ENCODE measurements at regions not wholly inside any gene's neighbourhood (a gene's known extent, or its start where the extent isn't known, plus 50 kb on each side); places are given as distances from the start of the nearest gene placed in this dataset.

DNA sequence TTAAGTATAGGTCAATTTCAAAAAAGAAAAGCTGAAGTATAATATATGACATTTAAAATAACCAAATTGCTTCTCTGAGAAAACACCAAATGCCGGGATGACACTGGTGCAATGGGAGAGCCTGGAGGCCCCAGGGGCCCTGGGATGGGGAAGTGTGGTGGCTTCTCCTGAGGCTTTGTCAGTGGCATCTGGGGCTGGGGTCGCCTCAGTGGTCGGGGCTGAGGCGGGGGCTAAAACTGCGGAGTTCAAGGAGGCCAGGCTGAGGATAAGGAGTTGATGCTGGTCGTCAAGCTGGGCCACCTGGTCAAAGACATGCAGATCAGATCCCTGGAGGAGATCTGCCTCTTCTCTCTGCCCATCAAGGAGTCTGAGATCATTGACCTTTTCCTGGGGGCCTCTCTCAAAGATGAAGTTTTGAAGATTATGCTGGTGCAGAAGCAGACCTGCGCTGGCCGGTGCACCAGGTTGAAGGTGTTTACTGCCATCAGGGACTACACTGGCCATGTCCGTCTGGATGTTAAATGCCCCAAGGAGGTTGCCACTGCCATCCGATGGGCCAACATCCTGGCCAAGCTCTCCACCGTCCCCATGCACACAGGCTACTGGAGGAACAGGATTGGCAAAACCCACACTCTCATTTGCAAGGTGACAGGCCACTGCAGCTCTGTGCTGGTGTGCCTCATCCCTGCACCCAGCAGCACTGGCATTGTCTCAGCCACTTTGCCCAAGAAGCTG, 660.1 kb upstream of the CCDC179 start:
- Mint-ChIP-seq H3K27ac (ENCODE audit: unreplicated experiment) (no peak overlapping the region), H3K27me3 (ENCODE audit: insufficient read depth, unreplicated experiment) (no peaks in the 10 kb centered on the region), H3K4me3 (ENCODE audit: unreplicated experiment) (no peak overlapping the region), H3K36me3 (ENCODE audit: insufficient read depth, unreplicated experiment) (no peaks in the 10 kb centered on the region), H3K9me3 (ENCODE audit: unreplicated experiment) (no peaks in the 10 kb centered on the region), H3K4me1 (ENCODE audit: low read depth, unreplicated experiment) (peaks cover 5% of the 10 kb centered on the region)
- intact Hi-C loops (cut with micrococcal nuclease; ENCODE audit: unreplicated experiment): no loop called here
- no peak for DNase-seq
- Histone ChIP-seq H3K36me3 (ENCODE audit: control insufficient read depth, insufficient read depth, low read length) (no peaks in the 10 kb centered on the region), H3K27me3 (replicated peaks; ENCODE audit: control insufficient read depth, insufficient read depth, low read length) (no peaks in the 10 kb centered on the region), H3K4me3 (ENCODE audit: low read depth, low read length) (no peak overlapping the region), H3K4me1 (no peaks in the 10 kb centered on the region), H3K9me3 (no peaks in the 10 kb centered on the region)
- CTCF ChIA-PET: no interaction called here
- TF ChIP-seq, protein P1, sequence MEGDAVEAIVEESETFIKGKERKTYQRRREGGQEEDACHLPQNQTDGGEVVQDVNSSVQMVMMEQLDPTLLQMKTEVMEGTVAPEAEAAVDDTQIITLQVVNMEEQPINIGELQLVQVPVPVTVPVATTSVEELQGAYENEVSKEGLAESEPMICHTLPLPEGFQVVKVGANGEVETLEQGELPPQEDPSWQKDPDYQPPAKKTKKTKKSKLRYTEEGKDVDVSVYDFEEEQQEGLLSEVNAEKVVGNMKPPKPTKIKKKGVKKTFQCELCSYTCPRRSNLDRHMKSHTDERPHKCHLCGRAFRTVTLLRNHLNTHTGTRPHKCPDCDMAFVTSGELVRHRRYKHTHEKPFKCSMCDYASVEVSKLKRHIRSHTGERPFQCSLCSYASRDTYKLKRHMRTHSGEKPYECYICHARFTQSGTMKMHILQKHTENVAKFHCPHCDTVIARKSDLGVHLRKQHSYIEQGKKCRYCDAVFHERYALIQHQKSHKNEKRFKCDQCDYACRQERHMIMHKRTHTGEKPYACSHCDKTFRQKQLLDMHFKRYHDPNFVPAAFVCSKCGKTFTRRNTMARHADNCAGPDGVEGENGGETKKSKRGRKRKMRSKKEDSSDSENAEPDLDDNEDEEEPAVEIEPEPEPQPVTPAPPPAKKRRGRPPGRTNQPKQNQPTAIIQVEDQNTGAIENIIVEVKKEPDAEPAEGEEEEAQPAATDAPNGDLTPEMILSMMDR (IDR thresholded peaks at IDR 0.05; ENCODE audit: insufficient read depth in 1 of 2, low read depth in 1 of 2, low read length in 1 of 2, severe bottlenecking in 1 of 2, unreplicated experiment in 1 of 2): no peak
- BruUV-seq (replicated peaks): no TSS peak
- POLR2A ChIA-PET: no interaction called here

DNA sequence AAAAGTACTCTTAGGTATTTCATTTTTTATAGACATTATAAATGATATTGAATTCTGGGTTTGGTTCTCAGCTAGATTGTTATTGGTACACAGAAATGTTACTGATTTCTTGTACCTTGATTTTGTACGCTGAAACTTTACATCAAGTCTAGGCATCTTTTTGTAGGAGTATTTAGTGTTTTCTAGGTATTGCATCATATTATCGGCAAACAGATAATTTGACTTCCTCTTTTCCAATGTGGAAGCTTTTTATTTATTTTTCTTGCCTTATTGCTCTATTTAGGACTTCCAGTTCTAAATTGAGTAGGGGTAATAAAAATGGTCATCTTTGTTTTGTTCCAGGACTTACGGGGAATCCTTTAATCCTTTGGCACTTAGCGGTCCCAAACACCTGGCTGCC, 676.6 kb upstream of the CCDC179 start:
- H3K9me3 Mint-ChIP-seq (ENCODE audit: unreplicated experiment): no peaks in the 10 kb centered on the region
- no TSS peak for BruUV-seq (replicated peaks)

DNA sequence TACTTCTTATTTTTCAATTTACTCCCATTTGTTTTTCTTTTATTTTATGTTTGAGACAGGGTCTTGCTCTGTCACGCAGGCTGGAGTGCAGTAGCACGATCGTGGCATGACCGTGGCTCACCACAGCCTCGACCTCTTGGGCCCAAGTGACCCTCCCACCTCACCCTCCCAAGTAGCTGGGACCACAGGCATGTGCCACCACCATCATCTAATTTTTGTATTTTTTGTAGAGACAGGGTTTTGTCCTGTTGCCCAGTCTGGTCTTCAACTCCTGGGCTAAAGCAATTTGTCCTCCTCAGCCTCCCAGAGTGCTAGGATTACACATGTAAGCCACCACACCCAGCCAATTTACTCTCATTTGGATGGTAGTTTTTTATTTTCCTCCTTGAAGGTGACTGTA, 679.3 kb upstream of the CCDC179 start:
- H3K36me3 Mint-ChIP-seq (ENCODE audit: insufficient read depth, unreplicated experiment): no peaks in the 10 kb centered on the region
- H3K4me3 ChIP-seq (ENCODE audit: low read depth, low read length): no peak overlapping the region
- POLR2A ChIA-PET: no interaction called here
- H3K4me1 ChIP-seq: no peaks in the 10 kb centered on the region
- no TSS peak for BruUV-seq (replicated peaks)
- CTCF ChIA-PET: interaction anchor here (0.6 to 1.1 kb wide), 4 partner anchors 28 to 696 kb away, joined by 3 to 7 read pairs (median 4); no protein-coding TSS in a partner anchor
- H3K27me3 ChIP-seq (replicated peaks; ENCODE audit: control insufficient read depth, insufficient read depth, low read length): no peaks in the 10 kb centered on the region; the same call in 1 of the 2 replicates
- H3K9me3 ChIP-seq: no peaks in the 10 kb centered on the region
- no peak overlapping the region for H3K4me3 Mint-ChIP-seq (ENCODE audit: unreplicated experiment)
- H3K36me3 ChIP-seq (ENCODE audit: control insufficient read depth, insufficient read depth, low read length): no peaks in the 10 kb centered on the region
- no peak for DNase-seq
- H3K27ac Mint-ChIP-seq (ENCODE audit: unreplicated experiment): no peak overlapping the region
- intact Hi-C loops (cut with micrococcal nuclease; ENCODE audit: unreplicated experiment): no loop called here
- H3K27me3 Mint-ChIP-seq (ENCODE audit: insufficient read depth, unreplicated experiment): no peaks in the 10 kb centered on the region
- H3K4me1 Mint-ChIP-seq (ENCODE audit: low read depth, unreplicated experiment): no peaks in the 10 kb centered on the region
- no peaks in the 10 kb centered on the region for H3K9me3 Mint-ChIP-seq (ENCODE audit: unreplicated experiment)
- TF ChIP-seq, protein P1 (IDR thresholded peaks at IDR 0.05; ENCODE audit: insufficient read depth in 1 of 2, low read depth in 1 of 2, low read length in 1 of 2, severe bottlenecking in 1 of 2, unreplicated experiment in 1 of 2): no peak

More for the DNA sequence above, 676.6 kb upstream of the CCDC179 start:
- TF ChIP-seq, protein P1 (IDR thresholded peaks at IDR 0.05; ENCODE audit: insufficient read depth in 1 of 2, low read depth in 1 of 2, low read length in 1 of 2, severe bottlenecking in 1 of 2, unreplicated experiment in 1 of 2): no peak
- CTCF ChIA-PET: no interaction called here
- Histone ChIP-seq H3K4me3 (ENCODE audit: low read depth, low read length) (no peak overlapping the region), H3K9me3 (no peaks in the 10 kb centered on the region), H3K4me1 (no peaks in the 10 kb centered on the region), H3K36me3 (ENCODE audit: control insufficient read depth, insufficient read depth, low read length) (no peaks in the 10 kb centered on the region), H3K27me3 (replicated peaks; ENCODE audit: control insufficient read depth, insufficient read depth, low read length) (no peaks in the 10 kb centered on the region; the same call in 1 of the 2 replicates)
- H3K27me3 Mint-ChIP-seq (ENCODE audit: insufficient read depth, unreplicated experiment): no peaks in the 10 kb centered on the region
- intact Hi-C loops (cut with micrococcal nuclease; ENCODE audit: unreplicated experiment): no loop called here
- H3K27ac Mint-ChIP-seq (ENCODE audit: unreplicated experiment): no peak overlapping the region
- no peaks in the 10 kb centered on the region for H3K36me3 Mint-ChIP-seq (ENCODE audit: insufficient read depth, unreplicated experiment)
- no peak overlapping the region for H3K4me3 Mint-ChIP-seq (ENCODE audit: unreplicated experiment)
- POLR2A ChIA-PET: no interaction called here
- no peaks in the 10 kb centered on the region for H3K4me1 Mint-ChIP-seq (ENCODE audit: low read depth, unreplicated experiment)
- DNase-seq: no peak
